HEK293 (cell line): ENCODE measurements at regions not wholly inside any gene's neighbourhood (a gene's known extent, or its start where the extent isn't known, plus 50 kb on each side); places are given as distances from the start of the nearest gene placed in this dataset.

Source experiments
- ZFP69B ChIP-seq: fragments of 450-650 bp; formaldehyde crosslinking; IDR thresholded peaks from 2 replicates; pipeline ENCODE4 v1.5.1; 2016; ENCODE audit warnings: missing biosample characterization, missing genetic modification characterization
- ZNF350 ChIP-seq: fragments of 450-650 bp; formaldehyde crosslinking; IDR thresholded peaks from 2 replicates; pipeline ENCODE4 v1.5.0; 2017; ENCODE audit warnings: missing biosample characterization, mild to moderate bottlenecking, missing genetic modification characterization

DNA sequence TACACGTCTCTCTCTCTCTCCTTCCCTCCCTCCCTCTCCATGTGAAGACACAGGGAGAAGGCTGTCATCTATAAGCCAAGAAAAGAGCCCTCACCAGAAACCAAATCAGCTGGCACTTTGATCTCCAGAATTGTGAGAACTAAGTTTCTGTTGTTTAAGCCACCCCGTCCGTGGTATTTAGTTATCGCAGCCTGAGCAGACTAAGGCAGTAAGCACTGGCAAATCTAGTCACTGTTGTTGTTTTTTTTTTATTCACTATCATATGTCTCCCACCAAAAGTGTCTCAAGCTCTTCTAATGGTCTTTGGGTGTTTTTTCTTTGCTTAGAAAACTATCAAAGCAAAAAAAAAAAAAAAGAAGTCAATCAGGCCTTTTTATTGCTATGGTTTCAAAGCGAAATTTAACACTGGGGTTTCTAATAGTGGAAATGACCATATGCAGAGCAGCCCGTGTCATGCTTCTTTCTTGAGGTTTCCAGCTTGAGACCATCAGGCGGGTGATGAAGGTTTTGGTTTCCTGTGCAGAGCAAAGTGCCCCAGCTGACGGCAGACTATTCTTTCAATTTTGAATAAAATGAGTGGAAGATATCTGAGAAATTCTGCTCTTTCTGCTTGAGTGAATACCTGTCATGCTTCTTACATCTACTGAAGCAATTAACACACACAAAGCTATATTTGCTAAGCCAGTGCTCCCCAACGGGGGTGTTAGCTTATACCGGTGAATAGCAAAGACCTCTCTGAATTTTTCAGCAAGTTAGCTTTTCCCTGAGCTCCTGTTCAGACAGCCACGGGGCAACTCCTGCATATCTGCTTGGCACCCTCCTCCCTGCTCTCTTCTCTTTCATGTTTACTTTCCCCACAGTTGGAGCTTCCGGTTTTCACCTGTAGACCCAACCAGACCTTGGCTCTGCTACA lies 394.1 kb upstream of the ATP5MC3 start:
- TF ChIP-seq ZNF350 (tag by site-specific recombination): no peak
- TF ChIP-seq ZFP69B (tag by site-specific recombination): no peak
